ENCODE measurements at regions not wholly inside any gene's neighbourhood (a gene's known extent, or its start where the extent isn't known, plus 50 kb on each side); places are given as distances from the start of the nearest gene placed in this dataset.

GRCh38 chr9:129416821-129417539 lies 203.9 kb downstream of the C9orf50 start:
- DNase-seq (ENCODE audit: low read depth), result no peak
- H3K4me3 ChIP-seq (ENCODE audit: low read depth, low read length), result no peak overlapping the region
- TF ChIP-seq CTCF (IDR thresholded peaks at IDR 0.05; ENCODE audit: insufficient read depth, low read depth, low read length, missing control alignments), result no peak

- no peak overlapping the region for H3K4me3 ChIP-seq (ENCODE audit: low read depth, low read length)
- no peak for DNase-seq (ENCODE audit: low read depth)
- TF ChIP-seq CTCF (IDR thresholded peaks at IDR 0.05; ENCODE audit: insufficient read depth, low read depth, low read length, missing control alignments), result no peak
Observed at GRCh38 chr9:129415942-129416651, 204.8 kb downstream of the C9orf50 start.

- no peak overlapping the region for H3K4me3 ChIP-seq (ENCODE audit: low read depth, low read length)
- TF ChIP-seq CTCF (IDR thresholded peaks at IDR 0.05; ENCODE audit: insufficient read depth, low read depth, low read length, missing control alignments), result no peak
- DNase-seq (ENCODE audit: low read depth), result no peak
Observed at GRCh38 chr9:129414993-129415941, 205.6 kb downstream of the C9orf50 start.

GRCh38 chr9:129414377-129414992 lies 206.4 kb downstream of the C9orf50 start:
- no peak for DNase-seq (ENCODE audit: low read depth)
- no peak for TF ChIP-seq CTCF (IDR thresholded peaks at IDR 0.05; ENCODE audit: insufficient read depth, low read depth, low read length, missing control alignments)
- peak overlapping the region; percentile 92 for H3K4me3 ChIP-seq (ENCODE audit: low read depth, low read length)

DNA sequence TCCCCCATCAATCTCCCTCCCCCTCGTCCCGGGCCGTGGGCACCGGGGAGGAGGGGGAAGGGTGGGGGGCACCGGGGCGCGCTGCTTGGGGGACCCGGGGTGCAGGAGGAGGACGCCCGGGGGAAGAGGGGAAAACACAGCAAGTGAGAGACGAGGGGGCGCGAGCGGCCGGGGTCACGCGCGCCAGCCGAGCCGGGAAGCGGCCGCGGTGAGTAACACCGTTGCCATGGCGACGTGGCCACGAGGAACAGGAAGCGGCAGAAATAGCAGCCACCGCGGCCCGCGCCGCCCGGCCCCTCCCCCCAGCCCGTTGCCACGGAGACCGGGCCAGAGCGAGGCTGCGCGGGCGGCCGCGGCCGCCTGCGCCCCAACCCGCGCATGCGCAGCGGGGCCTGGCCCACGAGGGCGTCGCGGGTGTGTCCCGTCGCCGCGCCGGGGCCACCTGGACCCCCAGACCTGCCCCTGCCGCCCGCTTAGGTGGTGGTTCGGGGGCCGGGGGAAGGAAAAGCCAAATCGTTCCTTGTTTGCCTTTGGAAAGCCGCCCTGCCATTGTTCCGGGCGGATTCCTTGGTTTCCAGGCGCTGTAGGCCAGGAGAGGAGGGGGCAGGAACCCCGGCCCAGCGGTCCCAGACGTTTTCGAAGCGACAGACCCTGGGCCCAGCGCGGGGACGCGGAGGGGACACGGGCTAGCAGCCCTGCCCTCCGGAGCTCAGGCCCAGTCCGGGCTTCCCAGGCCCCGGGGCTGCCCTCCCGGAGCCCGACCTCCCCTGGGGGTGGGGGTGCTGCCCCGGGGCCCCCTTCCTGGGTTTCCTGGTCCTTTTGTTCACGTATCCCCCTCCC lies 207.1 kb downstream of the C9orf50 start:
- DNase-seq (ENCODE audit: low read depth), result peak; percentile 98
- TF ChIP-seq CTCF (IDR thresholded peaks at IDR 0.05; ENCODE audit: insufficient read depth, low read depth, low read length, missing control alignments), result no peak
- peak overlapping the region; percentile 92 for H3K4me3 ChIP-seq (ENCODE audit: low read depth, low read length)
